HCT116 (cell line): ENCODE measurements at regions not wholly inside any gene's neighbourhood (a gene's known extent, or its start where the extent isn't known, plus 50 kb on each side); places are given as distances from the start of the nearest gene placed in this dataset.

Source experiments
- ATAC-seq: fragments of 200-7000 bp; cut with Tn5 transposase; 2 replicates; pipeline ENCODE4 v1.9.1; 2020; ENCODE audit warnings: mild to moderate bottlenecking, moderate library complexity
- BruUV-seq: library from RNA; stranded (reverse); fragments of 400-500 nt; replicated peaks from 2 replicates; lab custom pipeline; 2021; lab: Mats Ljungman, UMichigan
- CTCF ChIA-PET: fragments of 300-600 bp; sonication (Branson Sonifier 250); formaldehyde crosslinking; loops from one replicate; lab custom pipeline; 2021; ENCODE audit warnings: antibody characterized with exemption; lab: Charles Lee
- POLR2A ChIA-PET: fragments of 300-600, 350-600 bp; sonication (Branson Sonifier 250); formaldehyde crosslinking; loops from one replicate; lab custom pipeline; 2021; ENCODE audit warnings: antibody characterized with exemption; lab: Charles Lee
- RAD21 ChIA-PET, 2 experiments: fragments of 300-600 bp; sonication (Branson Sonifier 250); formaldehyde crosslinking; loops; one replicate each; lab custom pipeline; 2023; ENCODE audit warnings: low total read pairs in 2 of 2; ENCODE audit not compliant: uncharacterized antibody in 2 of 2, unreplicated experiment in 2 of 2, low non-redundant PET in 1 of 2; lab: Charles Lee
- DNase-seq: peaks from one replicate; pipeline ENCODE4 v3.0.0-alpha.2; 2010; ENCODE audit warnings: low read depth, low spot score
- H2AFZ ChIP-seq: fragments of 200-600 bp; shearing (Covaris generic), sonication (generic); 2 replicates; pipeline ENCODE4 v1.6.1; 2017; ENCODE audit warnings: low read depth, mixed run types, mixed read lengths, antibody characterized with exemption, low read length; ENCODE audit not compliant: poor library complexity, severe bottlenecking
- H3K27ac ChIP-seq: 2 replicates; pipeline ENCODE4 v1.5.1; 2012; ENCODE audit warnings: low read depth, low read length
- H3K27me3 ChIP-seq: fragments of 200-600 bp; sonication (generic); 2 replicates; pipeline ENCODE4 v1.6.1; 2016; ENCODE audit warnings: mixed run types, low read length, mixed read lengths; ENCODE audit not compliant: insufficient read depth
- H3K36me3 ChIP-seq, 2 experiments: fragments of 200-500 bp in 1 of 2; fragments of 200-600 bp in 1 of 2; sonication (Bioruptor generic) in 1 of 2; sonication (generic) in 1 of 2; 2 replicates each; pipeline versions ENCODE4 v1.5.1 to v1.6.1; 2014 to 2016; ENCODE audit warnings: low read length in 2 of 2, inconsistent platforms in 1 of 2, mixed read lengths in 1 of 2, mixed run types in 1 of 2; ENCODE audit not compliant: insufficient read depth in 2 of 2, control insufficient read depth in 1 of 2
- H3K4me1 ChIP-seq, 2 experiments: fragments of 200-600 bp in 1 of 2; sonication (generic) in 1 of 2; 2 replicates each; pipeline versions ENCODE4 v1.5.1 to v1.6.1; 2012 to 2017; ENCODE audit warnings: low read length in 2 of 2, inconsistent platforms in 1 of 2, mild to moderate bottlenecking in 1 of 2, mixed read lengths in 1 of 2, mixed run types in 1 of 2, moderate library complexity in 1 of 2; ENCODE audit not compliant: insufficient read depth in 2 of 2, control insufficient read depth in 1 of 2
- H3K4me2 ChIP-seq: fragments of 200-600 bp; sonication (generic); 2 replicates; pipeline ENCODE4 v1.6.1; 2017; ENCODE audit warnings: mixed run types, low read length, mixed read lengths
- H3K4me3 ChIP-seq, 2 experiments: fragments of 200-600 bp in 1 of 2; sonication (generic) in 1 of 2; replicated peaks in 1 of 2; 2 replicates each; pipeline ENCODE4 v1.5.1; 2011 to 2016; ENCODE audit warnings: low read length in 2 of 2, control low read depth in 1 of 2, low read depth in 1 of 2, mild to moderate bottlenecking in 1 of 2, mixed read lengths in 1 of 2, mixed run types in 1 of 2
- H3K79me2 ChIP-seq: fragments of 200-600 bp; sonication (generic); 2 replicates; pipeline ENCODE4 v1.6.1; 2017; ENCODE audit warnings: mild to moderate bottlenecking, mixed run types, low read length, moderate library complexity, mixed read lengths; ENCODE audit not compliant: insufficient read depth
- H3K9ac ChIP-seq: fragments of 200-600 bp; sonication (generic); 2 replicates; pipeline ENCODE4 v1.6.1; 2016; ENCODE audit warnings: low read length, mixed read lengths
- H3K9me2 ChIP-seq: fragments of 200-600 bp; sonication (generic), shearing (Covaris generic); 2 replicates; pipeline ENCODE4 v1.6.1; 2017; ENCODE audit warnings: mixed run types, mild to moderate bottlenecking, moderate library complexity; ENCODE audit not compliant: insufficient read depth
- H3K9me3 ChIP-seq, 2 experiments: fragments of 200-500 bp in 1 of 2; fragments of 200-600 bp in 1 of 2; sonication (Bioruptor generic) in 1 of 2; sonication (generic) in 1 of 2; 2 replicates each; pipeline ENCODE4 v1.6.1; 2014 to 2017; ENCODE audit warnings: low read length in 2 of 2, mixed read lengths in 2 of 2, inconsistent platforms in 1 of 2, low read depth in 1 of 2, mild to moderate bottlenecking in 1 of 2, mixed run types in 1 of 2, moderate library complexity in 1 of 2; ENCODE audit not compliant: control insufficient read depth in 1 of 2, insufficient read depth in 1 of 2
- H4K20me1 ChIP-seq: fragments of 200-600 bp; sonication (generic), shearing (Covaris generic); 2 replicates; pipeline ENCODE4 v1.6.1; 2017; ENCODE audit warnings: mixed run types, mild to moderate bottlenecking, moderate library complexity; ENCODE audit not compliant: insufficient read depth
- CBX3 ChIP-seq: IDR thresholded peaks from 2 replicates; pipeline ENCODE4 v1.6.1; 2012; ENCODE audit warnings: low read depth
- CEBPB ChIP-seq: IDR thresholded peaks from 2 replicates; pipeline ENCODE4 v1.6.1; 2012; ENCODE audit warnings: low read depth
- EGR1 ChIP-seq: IDR thresholded peaks from 2 replicates; pipeline ENCODE4 v1.6.1; 2012; ENCODE audit warnings: low read depth
- ELF1 ChIP-seq: IDR thresholded peaks from 2 replicates; pipeline ENCODE4 v1.6.1; 2012; ENCODE audit warnings: low read depth, borderline replicate concordance
- EZH2phosphoT487 ChIP-seq: fragments of 200-600 bp; IDR thresholded peaks from 2 replicates; pipeline ENCODE4 v1.6.1; 2018; ENCODE audit warnings: antibody characterized with exemption, borderline replicate concordance
- POLR2A ChIP-seq: IDR thresholded peaks from 2 replicates; pipeline ENCODE4 v1.7.0; 2011; ENCODE audit warnings: borderline replicate concordance; ENCODE audit not compliant: insufficient read depth, insufficient read length; ENCODE audit errors: extremely low read depth
- POLR2AphosphoS5 ChIP-seq: IDR thresholded peaks from 2 replicates; pipeline ENCODE4 v1.6.1; 2011; ENCODE audit warnings: mild to moderate bottlenecking, low read depth, low read length, moderate library complexity
- RAD21 ChIP-seq: IDR thresholded peaks from 2 replicates; pipeline ENCODE4 v1.6.1; 2012; ENCODE audit warnings: low read depth, mild to moderate bottlenecking
- SIN3A ChIP-seq: IDR thresholded peaks from 2 replicates; pipeline ENCODE4 v1.6.1; 2012; ENCODE audit warnings: low read depth
- SRF ChIP-seq: IDR thresholded peaks from 2 replicates; pipeline ENCODE4 v1.6.1; 2012; ENCODE audit warnings: low read depth
- TCF7L2 ChIP-seq: IDR thresholded peaks from 2 replicates; pipeline ENCODE4 v1.7.0; 2011; ENCODE audit warnings: borderline replicate concordance, inconsistent platforms; ENCODE audit not compliant: insufficient read depth, insufficient read length; ENCODE audit errors: extremely low read depth
- YY1 ChIP-seq: IDR thresholded peaks from 2 replicates; pipeline ENCODE4 v1.6.1; 2011; ENCODE audit warnings: low read length, low read depth, moderate library complexity, mild to moderate bottlenecking; ENCODE audit not compliant: insufficient replicate concordance; ENCODE audit errors: extremely low read depth
- ZFX ChIP-seq: fragments of 450-650 bp; IDR thresholded peaks from 2 replicates; pipeline ENCODE4 v1.6.1; 2017
- ZNF274 ChIP-seq: fragments of 200-500 bp; sonication (Bioruptor generic); IDR thresholded peaks from 2 replicates; pipeline ENCODE4 v1.6.1; 2014; ENCODE audit warnings: mild to moderate bottlenecking, low read depth, low read length, inconsistent platforms
- intact Hi-C: fragments of 100-400 bp; cut with micrococcal nuclease; formaldehyde crosslinking; loops from 2 replicates; pipeline ENCODE4 v1.10.0; 2022
- TF ChIP-seq, protein P1 (sequence below): IDR thresholded peaks from 2 replicates; pipeline ENCODE4 v1.6.1; 2011; ENCODE audit warnings: mild to moderate bottlenecking, low read length, moderate library complexity; ENCODE audit not compliant: insufficient replicate concordance; ENCODE audit errors: extremely low read depth

DNA sequence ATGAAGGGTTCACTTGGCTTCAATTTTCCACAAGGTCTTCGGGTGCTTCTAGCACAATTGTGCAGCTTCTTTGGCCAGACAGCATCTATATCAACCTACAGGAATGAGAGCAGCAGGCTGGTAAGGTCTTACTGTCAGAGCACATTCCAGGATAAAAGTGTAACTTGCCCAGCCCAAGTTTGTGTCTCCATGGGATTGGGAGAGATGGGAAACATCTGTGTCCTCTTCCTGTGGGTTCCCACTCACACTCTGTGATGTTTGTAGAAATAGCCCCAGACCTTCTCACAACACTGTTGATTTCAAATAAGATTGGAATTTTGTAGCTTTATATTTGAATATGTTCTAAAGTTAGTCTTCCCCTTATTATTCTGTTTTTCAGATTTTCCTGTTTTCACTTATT, 83.4 kb upstream of the RGS17 start:
- ChIA-PET RAD21 (no interaction called here), CTCF (interaction anchor here (1.1 kb wide), 1 partner anchor 11 kb away, joined by 3 read pairs; no protein-coding TSS in a partner anchor), POLR2A (no interaction called here)
- Histone ChIP-seq H3K36me3 (no peaks in the 10 kb centered on the region), H3K4me2 (no peak overlapping the region), H3K4me1 (no peaks in the 10 kb centered on the region), H3K79me2 (no peaks in the 10 kb centered on the region), H3K9me3 (no peaks in the 10 kb centered on the region), H4K20me1 (no peaks in the 10 kb centered on the region), H3K27ac (no peak overlapping the region), H3K27me3 (peaks cover 3% of the 10 kb centered on the region; the same call in 1 of the 2 replicates), H2AFZ (no peak overlapping the region), H3K9ac (no peak overlapping the region), H3K4me3 (no peak overlapping the region), H3K9me2 (no peaks in the 10 kb centered on the region)
- no TSS peak for BruUV-seq
- no peak for ATAC-seq
- no peak for DNase-seq
- intact Hi-C loops: no loop called here
- no peak for TF ChIP-seq ZNF274
- no peak for TF ChIP-seq POLR2A

DNA sequence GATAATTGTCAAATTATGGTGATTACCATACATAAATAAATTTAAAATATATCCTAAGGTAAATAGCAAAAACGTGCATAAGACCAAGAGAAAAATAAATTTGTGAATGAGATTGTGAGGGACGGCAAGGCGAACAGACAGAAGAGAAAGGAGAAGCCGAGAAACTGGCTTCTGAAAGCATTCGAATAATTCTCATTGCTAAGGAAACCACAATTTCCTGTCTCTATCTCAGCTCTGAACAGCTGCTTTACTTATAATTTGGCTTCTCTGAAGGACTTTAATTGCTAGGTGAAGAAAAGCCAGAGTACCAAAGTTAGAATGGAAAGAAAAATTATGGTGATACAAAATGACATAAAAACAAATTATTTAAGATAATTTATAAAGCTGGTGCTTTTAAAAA, 79.0 kb upstream of the RGS17 start:
- Histone ChIP-seq H3K4me2 (no peak overlapping the region), H3K4me3 (no peak overlapping the region), H4K20me1 (no peaks in the 10 kb centered on the region), H2AFZ (no peak overlapping the region), H3K9ac (no peak overlapping the region), H3K9me2 (no peaks in the 10 kb centered on the region), H3K79me2 (no peaks in the 10 kb centered on the region), H3K36me3 (no peaks in the 10 kb centered on the region), H3K4me1 (no peaks in the 10 kb centered on the region), H3K9me3 (no peaks in the 10 kb centered on the region), H3K27me3 (peaks cover 3% of the 10 kb centered on the region; the same call in 1 of the 2 replicates), H3K27ac (no peak overlapping the region)
- no peak for DNase-seq
- no peak for ATAC-seq
- intact Hi-C loops: no loop called here
- ChIA-PET CTCF (interaction anchor here (0.8 kb wide), 1 partner anchor 21 kb away, joined by 3 read pairs; no protein-coding TSS in a partner anchor), POLR2A (no interaction called here), RAD21 (no interaction called here)
- TF ChIP-seq POLR2AphosphoS5 (no peak), RAD21 (no peak), POLR2A (no peak), TCF7L2 (no peak), ZFX (no peak), CBX3 (no peak), ELF1 (no peak), SIN3A (no peak), EZH2phosphoT487 (no peak), EGR1 (no peak), YY1 (no peak), CEBPB (no peak), SRF (no peak)
- TF ChIP-seq, protein P1, sequence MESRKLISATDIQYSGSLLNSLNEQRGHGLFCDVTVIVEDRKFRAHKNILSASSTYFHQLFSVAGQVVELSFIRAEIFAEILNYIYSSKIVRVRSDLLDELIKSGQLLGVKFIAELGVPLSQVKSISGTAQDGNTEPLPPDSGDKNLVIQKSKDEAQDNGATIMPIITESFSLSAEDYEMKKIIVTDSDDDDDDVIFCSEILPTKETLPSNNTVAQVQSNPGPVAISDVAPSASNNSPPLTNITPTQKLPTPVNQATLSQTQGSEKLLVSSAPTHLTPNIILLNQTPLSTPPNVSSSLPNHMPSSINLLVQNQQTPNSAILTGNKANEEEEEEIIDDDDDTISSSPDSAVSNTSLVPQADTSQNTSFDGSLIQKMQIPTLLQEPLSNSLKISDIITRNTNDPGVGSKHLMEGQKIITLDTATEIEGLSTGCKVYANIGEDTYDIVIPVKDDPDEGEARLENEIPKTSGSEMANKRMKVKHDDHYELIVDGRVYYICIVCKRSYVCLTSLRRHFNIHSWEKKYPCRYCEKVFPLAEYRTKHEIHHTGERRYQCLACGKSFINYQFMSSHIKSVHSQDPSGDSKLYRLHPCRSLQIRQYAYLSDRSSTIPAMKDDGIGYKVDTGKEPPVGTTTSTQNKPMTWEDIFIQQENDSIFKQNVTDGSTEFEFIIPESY: no peak
- no TSS peak for BruUV-seq
